Keratinocyte (primary cell): ENCODE measurements at regions not wholly inside any gene's neighbourhood (a gene's known extent, or its start where the extent isn't known, plus 50 kb on each side); places are given as distances from the start of the nearest gene placed in this dataset.

Experiments used
- CTCF ChIP-seq, 3 experiments: IDR thresholded peaks in 1 of 3; conservative IDR thresholded peaks in 1 of 3; optimal IDR thresholded peaks in 1 of 3; 2 replicates in 2 of 3; 3 replicates in 1 of 3; pipeline versions ENCODE3 to v1.5.1; 2011; ENCODE audit warnings: low read length in 3 of 3, mild to moderate bottlenecking in 3 of 3, moderate library complexity in 2 of 3, control low read depth in 1 of 3, inconsistent platforms in 1 of 3; ENCODE audit not compliant: insufficient read depth in 2 of 3; ENCODE audit errors: extremely low read depth in 1 of 3
- EZH2 ChIP-seq: IDR thresholded peaks from one replicate; pipeline ENCODE4 v1.6.1; 2012; ENCODE audit warnings: inconsistent platforms, mild to moderate bottlenecking, low read length, moderate library complexity

- no peak for TF ChIP-seq CTCF (optimal IDR thresholded peaks at IDR 0.05 in 1 of 3, IDR thresholded peaks at IDR 0.05 in 1 of 3, conservative IDR thresholded peaks at IDR 0.05 in 1 of 3; ENCODE audit: extremely low read depth in 1 of 3, insufficient read depth in 2 of 3, low read length in 3 of 3)
- TF ChIP-seq EZH2 = no peak
These were observed 333.9 kb upstream of the DDX53 start for GRCh38 chrX:22665818-22666217.
